ENCODE measurements at regions not wholly inside any gene's neighbourhood (a gene's known extent, or its start where the extent isn't known, plus 50 kb on each side); places are given as distances from the start of the nearest gene placed in this dataset.

DNA sequence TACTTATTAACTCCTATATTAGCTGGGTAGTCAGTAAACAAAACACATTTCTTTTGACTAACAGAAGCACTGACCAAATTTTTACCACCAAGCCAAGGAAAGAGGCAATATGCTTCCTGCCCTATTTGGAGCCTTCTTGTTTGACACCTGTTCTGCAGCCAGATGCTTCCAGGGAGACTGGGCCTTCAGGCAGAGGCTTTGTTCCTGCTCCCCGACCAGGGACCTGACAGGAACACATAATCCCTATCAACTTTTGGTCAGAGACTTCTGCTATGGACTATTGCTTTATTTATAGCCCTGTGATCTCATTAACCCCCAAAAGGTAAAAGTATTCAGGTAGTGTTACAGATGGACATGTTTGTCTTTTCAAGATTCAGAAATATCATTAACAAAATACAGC is 541.3 kb downstream of the NTRK3 start:
- Histone ChIP-seq H3K27ac (no peak overlapping the region), H3K36me3 (no peaks in the 10 kb centered on the region), H3K4me3 (no peak overlapping the region), H3K4me1 (no peaks in the 10 kb centered on the region), H3K27me3 (no peaks in the 10 kb centered on the region), H3K9me3 (no peaks in the 10 kb centered on the region)
- no peak for TF ChIP-seq POLR2AphosphoS5 (IDR thresholded peaks at IDR 0.05)
- TF ChIP-seq POLR2A (IDR thresholded peaks at IDR 0.05) = no peak
- no peak for TF ChIP-seq EP300 (IDR thresholded peaks at IDR 0.05)
- TF ChIP-seq, protein P1, sequence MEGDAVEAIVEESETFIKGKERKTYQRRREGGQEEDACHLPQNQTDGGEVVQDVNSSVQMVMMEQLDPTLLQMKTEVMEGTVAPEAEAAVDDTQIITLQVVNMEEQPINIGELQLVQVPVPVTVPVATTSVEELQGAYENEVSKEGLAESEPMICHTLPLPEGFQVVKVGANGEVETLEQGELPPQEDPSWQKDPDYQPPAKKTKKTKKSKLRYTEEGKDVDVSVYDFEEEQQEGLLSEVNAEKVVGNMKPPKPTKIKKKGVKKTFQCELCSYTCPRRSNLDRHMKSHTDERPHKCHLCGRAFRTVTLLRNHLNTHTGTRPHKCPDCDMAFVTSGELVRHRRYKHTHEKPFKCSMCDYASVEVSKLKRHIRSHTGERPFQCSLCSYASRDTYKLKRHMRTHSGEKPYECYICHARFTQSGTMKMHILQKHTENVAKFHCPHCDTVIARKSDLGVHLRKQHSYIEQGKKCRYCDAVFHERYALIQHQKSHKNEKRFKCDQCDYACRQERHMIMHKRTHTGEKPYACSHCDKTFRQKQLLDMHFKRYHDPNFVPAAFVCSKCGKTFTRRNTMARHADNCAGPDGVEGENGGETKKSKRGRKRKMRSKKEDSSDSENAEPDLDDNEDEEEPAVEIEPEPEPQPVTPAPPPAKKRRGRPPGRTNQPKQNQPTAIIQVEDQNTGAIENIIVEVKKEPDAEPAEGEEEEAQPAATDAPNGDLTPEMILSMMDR (IDR thresholded peaks at IDR 0.05) = no peak
- ATAC-seq = no peak
- 33 to 83% methylated on average over 1 of the region's 1 CpG for WGBS, 2 donors (ENCODE audit: low coverage in 1 of 2)

DNA sequence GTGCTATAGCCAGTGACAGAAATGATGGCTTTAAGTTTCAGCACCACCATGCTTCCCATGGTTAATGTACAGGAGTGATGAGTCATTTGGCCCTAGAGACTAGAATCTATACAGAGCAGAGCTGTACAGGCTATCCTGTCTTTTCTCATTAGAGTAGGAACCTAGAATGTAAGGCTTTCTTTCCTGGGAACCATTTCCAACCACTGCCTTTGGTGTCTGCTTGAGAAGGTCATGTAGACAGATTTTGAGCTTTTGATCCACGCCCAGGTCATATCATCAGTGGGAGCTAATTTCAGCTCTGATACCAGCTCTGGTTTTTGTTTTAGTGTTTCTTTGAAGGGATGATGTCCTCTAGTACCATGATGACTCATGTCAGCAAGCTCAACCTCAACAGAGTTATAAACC is 543.1 kb downstream of the NTRK3 start:
- Histone ChIP-seq H3K4me3 (no peak overlapping the region), H3K27ac (no peak overlapping the region), H3K27me3 (no peaks in the 10 kb centered on the region), H3K4me1 (no peaks in the 10 kb centered on the region), H3K9me3 (no peaks in the 10 kb centered on the region), H3K36me3 (no peaks in the 10 kb centered on the region)
- WGBS, 2 donors (ENCODE audit: low coverage in 1 of 2) = 71 to 100% methylated on average over 1 of the region's 1 CpG
- ATAC-seq = no peak
- TF ChIP-seq, protein P1 (IDR thresholded peaks at IDR 0.05) = no peak
- TF ChIP-seq EP300 (IDR thresholded peaks at IDR 0.05) = no peak
- no peak for TF ChIP-seq POLR2A (IDR thresholded peaks at IDR 0.05)
- TF ChIP-seq POLR2AphosphoS5 (IDR thresholded peaks at IDR 0.05) = no peak

DNA sequence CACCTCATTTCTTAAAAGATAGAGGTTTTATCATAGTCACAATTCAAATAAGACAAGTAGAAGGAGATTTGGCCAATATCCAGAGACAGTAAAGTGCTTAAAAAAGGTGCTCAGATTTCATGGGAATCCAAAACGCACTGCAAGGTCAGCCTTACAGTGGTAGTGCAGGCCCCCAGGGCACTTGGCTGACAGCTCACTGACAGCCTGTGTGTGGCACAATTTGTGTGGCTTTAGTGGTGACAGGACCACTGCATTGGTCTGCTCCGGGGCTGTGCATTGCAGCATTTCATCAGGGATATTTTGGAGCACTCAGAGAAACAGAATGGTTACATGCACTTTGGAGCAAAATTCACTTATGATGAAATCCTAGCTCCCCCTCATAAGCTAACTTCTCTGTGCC is 544.3 kb downstream of the NTRK3 start:
- no peaks in the 10 kb centered on the region for H3K4me1 ChIP-seq
- H3K9me3 ChIP-seq = no peaks in the 10 kb centered on the region
- no peaks in the 10 kb centered on the region for H3K36me3 ChIP-seq
- ATAC-seq = no peak
- H3K27ac ChIP-seq = no peak overlapping the region
- H3K27me3 ChIP-seq = no peaks in the 10 kb centered on the region
- H3K4me3 ChIP-seq = no peak overlapping the region
- TF ChIP-seq, protein P1 (IDR thresholded peaks at IDR 0.05) = no peak
- TF ChIP-seq POLR2AphosphoS5 (IDR thresholded peaks at IDR 0.05) (no peak), POLR2A (IDR thresholded peaks at IDR 0.05) (no peak), EP300 (IDR thresholded peaks at IDR 0.05) (no peak)
- 42% methylated on average over 2 of the region's 2 CpGs; no CpG with 5 or more reads in 1 of the 2 donors for WGBS, 2 donors (ENCODE audit: low coverage in 1 of 2)

DNA sequence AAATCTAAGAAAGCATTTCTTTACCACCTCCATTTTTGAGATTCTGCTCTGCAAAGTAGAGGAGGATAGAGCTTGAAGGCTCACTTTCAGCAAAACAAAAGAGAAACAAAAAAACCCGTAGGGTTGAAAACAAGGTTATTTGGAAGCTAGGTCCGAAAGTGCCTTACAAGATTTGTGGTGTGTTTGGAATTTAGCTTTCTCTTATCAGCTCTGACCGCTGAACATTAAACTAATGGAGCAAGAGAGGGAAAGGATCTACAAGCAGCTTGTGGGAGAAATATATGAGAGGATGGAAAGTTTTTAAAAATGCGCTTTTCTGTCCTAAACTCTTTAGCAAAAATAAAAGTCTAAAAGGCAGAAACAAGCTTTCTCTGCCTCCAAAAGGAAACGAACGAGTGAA is 545.5 kb downstream of the NTRK3 start:
- WGBS, 2 donors (ENCODE audit: low coverage in 1 of 2) = 31 to 67% methylated on average over 3 to 6 of the region's 6 CpGs
- Histone ChIP-seq H3K4me3 (no peak overlapping the region), H3K27me3 (no peaks in the 10 kb centered on the region), H3K9me3 (no peaks in the 10 kb centered on the region), H3K4me1 (no peaks in the 10 kb centered on the region), H3K27ac (no peak overlapping the region), H3K36me3 (no peaks in the 10 kb centered on the region)
- TF ChIP-seq EP300 (IDR thresholded peaks at IDR 0.05) (no peak), POLR2AphosphoS5 (IDR thresholded peaks at IDR 0.05) (no peak), POLR2A (IDR thresholded peaks at IDR 0.05) (no peak)
- TF ChIP-seq, protein P1 (IDR thresholded peaks at IDR 0.05) = no peak
- no peak for ATAC-seq

DNA sequence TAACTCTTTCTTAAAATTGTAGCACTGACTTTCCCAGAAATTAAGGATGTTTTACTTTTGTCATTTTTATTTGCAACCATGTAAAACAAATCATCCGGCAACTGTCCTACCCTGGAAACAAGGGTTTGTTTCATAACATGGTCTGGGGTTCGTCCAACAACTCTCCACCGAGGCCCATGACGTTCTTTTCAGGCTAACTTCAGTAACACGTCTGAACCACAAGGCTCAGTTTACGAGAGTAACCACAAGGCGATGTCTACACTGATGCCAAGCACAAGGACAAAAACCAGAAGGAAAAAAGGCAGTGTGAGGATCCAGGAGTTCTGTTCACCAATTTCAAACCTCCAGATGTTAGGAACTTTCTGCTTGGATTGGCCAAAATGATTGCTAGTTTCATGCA is 546.1 kb downstream of the NTRK3 start:
- ATAC-seq = no peak

More for the DNA sequence above, 546.1 kb downstream of the NTRK3 start:
- no peaks in the 10 kb centered on the region for H3K4me1 ChIP-seq
- H3K9me3 ChIP-seq = no peaks in the 10 kb centered on the region
- H3K36me3 ChIP-seq = no peaks in the 10 kb centered on the region
- TF ChIP-seq, protein P1 (IDR thresholded peaks at IDR 0.05) = no peak
- no peak for TF ChIP-seq EP300 (IDR thresholded peaks at IDR 0.05)
- no peaks in the 10 kb centered on the region for H3K27me3 ChIP-seq
- H3K4me3 ChIP-seq = no peak overlapping the region
- no peak overlapping the region for H3K27ac ChIP-seq
- 34 to 38% methylated on average over 6 to 7 of the region's 7 CpGs for WGBS, 2 donors (ENCODE audit: low coverage in 1 of 2)
